ENCODE measurements at regions not wholly inside any gene's neighbourhood (a gene's known extent, or its start where the extent isn't known, plus 50 kb on each side); places are given as distances from the start of the nearest gene placed in this dataset.

DNA sequence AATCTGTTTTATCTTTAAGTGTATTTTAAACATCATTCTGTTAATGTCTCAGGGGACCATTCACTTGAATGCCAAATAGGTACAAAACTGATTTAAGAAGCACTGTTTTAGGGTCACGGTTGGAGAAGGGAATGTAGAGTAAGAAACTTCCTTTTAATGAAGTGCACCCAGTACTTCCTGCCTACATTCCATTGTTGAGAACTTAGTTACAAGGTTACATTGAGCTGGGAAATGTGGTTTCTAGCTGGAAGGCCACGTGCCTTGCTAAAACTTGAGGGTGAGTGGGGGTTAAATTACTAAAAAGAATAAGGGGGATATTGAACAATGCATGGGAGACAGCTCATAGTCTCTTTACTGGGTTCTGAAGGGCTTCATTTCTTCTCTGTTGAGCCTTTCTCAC is 78.3 kb upstream of the TBC1D5 start:
- TF ChIP-seq YY1 (IDR thresholded peaks at IDR 0.05; ENCODE audit: low read depth), result no peak
- no peak for TF ChIP-seq RAD21 (IDR thresholded peaks at IDR 0.05; ENCODE audit: low read length)
- TF ChIP-seq POLR2AphosphoS5 (IDR thresholded peaks at IDR 0.05; ENCODE audit: low read depth, low read length), result no peak
- no peak for TF ChIP-seq RXRA (IDR thresholded peaks at IDR 0.05; ENCODE audit: borderline replicate concordance, low read depth)
- TF ChIP-seq, protein P1, sequence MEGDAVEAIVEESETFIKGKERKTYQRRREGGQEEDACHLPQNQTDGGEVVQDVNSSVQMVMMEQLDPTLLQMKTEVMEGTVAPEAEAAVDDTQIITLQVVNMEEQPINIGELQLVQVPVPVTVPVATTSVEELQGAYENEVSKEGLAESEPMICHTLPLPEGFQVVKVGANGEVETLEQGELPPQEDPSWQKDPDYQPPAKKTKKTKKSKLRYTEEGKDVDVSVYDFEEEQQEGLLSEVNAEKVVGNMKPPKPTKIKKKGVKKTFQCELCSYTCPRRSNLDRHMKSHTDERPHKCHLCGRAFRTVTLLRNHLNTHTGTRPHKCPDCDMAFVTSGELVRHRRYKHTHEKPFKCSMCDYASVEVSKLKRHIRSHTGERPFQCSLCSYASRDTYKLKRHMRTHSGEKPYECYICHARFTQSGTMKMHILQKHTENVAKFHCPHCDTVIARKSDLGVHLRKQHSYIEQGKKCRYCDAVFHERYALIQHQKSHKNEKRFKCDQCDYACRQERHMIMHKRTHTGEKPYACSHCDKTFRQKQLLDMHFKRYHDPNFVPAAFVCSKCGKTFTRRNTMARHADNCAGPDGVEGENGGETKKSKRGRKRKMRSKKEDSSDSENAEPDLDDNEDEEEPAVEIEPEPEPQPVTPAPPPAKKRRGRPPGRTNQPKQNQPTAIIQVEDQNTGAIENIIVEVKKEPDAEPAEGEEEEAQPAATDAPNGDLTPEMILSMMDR (IDR thresholded peaks at IDR 0.05), result no peak
- TF ChIP-seq TEAD4 (IDR thresholded peaks at IDR 0.05; ENCODE audit: borderline replicate concordance, insufficient read depth), result no peak
- TF ChIP-seq, protein P2, sequence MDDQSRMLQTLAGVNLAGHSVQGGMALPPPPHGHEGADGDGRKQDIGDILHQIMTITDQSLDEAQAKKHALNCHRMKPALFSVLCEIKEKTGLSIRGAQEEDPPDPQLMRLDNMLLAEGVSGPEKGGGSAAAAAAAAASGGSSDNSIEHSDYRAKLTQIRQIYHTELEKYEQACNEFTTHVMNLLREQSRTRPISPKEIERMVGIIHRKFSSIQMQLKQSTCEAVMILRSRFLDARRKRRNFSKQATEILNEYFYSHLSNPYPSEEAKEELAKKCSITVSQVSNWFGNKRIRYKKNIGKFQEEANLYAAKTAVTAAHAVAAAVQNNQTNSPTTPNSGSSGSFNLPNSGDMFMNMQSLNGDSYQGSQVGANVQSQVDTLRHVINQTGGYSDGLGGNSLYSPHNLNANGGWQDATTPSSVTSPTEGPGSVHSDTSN (IDR thresholded peaks at IDR 0.05), result no peak

All from SK-N-SH (cell line).